ENCODE measurements at regions not wholly inside any gene's neighbourhood (a gene's known extent, or its start where the extent isn't known, plus 50 kb on each side); places are given as distances from the start of the nearest gene placed in this dataset.
"Not testable (repeated sequence)": the region's sequence is repeated elsewhere in the genome, so short reads cannot be mapped to it uniquely, and the experiment has no call there.

DNA sequence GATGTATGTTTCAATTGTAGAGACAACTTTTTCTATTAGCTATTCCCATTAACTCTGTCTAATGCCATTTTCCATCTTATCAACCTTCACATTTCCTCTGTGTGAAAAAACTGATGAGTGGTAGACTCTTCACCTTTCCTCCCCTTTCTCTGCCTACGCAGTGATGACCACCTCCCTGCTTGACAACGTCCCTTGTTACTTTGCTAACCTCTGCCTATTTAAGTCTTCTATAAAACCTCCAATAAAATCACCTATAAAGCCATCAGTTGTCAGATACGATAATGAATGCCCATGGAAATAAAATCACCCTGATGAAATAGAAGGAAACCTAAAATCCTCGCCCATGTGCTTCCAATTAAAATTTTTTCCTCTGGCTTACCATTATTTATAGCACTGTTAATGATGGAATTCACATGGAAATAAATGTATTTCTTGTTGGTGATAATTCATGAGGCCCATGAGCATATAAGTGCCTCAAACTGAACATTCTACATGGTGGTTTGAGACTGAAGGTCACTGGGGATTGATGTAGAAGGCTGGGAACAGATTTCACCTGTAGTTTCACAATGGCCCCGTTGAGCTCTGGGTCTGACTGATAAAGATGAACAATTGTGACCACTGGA lies 1454.0 kb upstream of the SEL1L start:
- no peak for DNase-seq (ENCODE audit: low read depth)

DNA sequence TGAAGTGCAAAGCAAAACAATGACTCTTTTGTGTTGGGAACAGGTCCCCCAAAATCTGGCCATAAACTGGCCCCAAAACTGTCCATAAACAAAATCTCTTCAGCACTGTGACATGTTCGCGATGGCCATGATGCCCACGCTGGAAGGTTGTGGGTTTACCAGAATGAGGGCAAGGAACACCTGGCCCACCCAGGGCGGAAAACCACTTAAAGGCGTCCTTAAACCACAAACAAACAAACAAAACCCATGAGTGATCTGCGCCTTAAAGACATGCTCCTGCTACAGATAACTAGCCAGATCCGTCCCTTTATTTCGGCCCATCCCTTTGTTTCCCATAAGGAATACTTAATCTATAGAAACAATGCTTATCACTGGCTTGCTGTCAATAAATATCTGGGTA lies 1460.9 kb upstream of the SEL1L start:
- DNase-seq (ENCODE audit: low read depth) = not testable (repeated sequence)

DNA sequence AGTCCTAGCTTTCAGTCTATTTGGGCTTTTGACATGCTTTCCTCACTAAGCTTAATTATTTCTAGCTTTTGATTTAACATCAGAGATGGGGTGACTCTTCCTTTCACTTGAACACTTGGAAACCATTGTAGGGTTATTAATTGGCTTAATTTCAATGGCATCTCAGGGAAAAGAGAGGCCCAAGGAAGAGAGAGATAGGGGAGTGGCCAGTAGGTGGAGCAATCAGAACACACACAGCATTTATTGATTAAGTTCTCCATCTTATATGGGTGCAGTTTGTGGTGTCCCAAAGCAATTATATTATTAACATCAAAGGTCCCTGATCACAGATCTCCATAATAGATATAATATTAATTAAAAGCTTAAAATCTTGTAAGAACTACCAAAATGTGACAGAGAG lies 1466.1 kb upstream of the SEL1L start:
- DNase-seq (ENCODE audit: low read depth) = no peak

DNA sequence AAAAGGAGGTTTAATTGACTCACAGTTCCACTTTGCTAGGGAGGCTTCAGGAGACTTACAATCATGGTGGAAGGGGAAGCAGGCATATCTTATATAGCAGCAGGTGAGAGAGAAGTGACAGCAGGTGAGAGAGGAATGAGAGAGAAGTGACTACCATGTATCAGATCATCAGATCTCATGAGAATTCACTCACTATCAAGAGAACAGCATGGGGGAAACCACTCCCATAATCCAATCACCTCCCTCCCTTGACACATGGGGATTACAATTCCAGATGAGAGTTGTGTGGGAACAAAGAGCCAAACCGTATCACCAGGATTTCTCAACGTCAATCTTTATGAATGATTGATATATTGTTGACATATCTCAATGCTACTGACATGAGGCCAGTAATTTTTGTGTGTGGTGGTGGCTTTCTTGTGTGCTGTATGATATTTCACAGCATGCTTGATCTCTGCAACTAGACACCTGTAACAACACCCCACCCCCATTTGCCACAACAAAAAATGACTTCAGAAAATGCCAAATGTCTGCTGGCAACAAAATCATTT lies 1470.9 kb upstream of the SEL1L start:
- no peak for DNase-seq (ENCODE audit: low read depth)

DNA sequence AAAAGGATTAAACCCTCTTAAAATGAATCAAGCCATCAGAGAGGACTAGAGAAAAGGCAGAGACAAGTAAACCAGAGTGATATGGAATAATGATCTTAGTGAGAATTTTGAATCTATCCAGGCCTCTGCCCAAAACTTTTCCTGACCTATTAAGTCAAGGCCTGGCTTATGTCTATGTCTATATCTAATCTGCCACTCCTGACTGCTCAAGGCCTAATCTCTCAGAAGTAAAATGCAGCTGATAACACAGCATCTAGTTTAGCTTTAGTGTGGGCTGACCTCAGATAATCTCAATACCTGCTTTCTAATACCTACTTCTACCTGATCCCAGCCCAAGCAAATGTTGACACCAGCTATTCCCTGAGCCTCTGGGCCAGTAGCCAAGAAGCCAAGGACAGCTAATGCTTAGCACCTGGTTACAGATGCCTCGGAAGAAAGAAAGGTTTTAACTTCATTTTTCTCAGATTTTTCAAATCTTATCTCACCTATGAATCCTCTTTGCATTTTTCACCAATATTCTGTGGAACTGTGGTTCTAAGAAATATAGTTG lies 1472.5 kb upstream of the SEL1L start:
- DNase-seq (ENCODE audit: low read depth) = no peak

DNA sequence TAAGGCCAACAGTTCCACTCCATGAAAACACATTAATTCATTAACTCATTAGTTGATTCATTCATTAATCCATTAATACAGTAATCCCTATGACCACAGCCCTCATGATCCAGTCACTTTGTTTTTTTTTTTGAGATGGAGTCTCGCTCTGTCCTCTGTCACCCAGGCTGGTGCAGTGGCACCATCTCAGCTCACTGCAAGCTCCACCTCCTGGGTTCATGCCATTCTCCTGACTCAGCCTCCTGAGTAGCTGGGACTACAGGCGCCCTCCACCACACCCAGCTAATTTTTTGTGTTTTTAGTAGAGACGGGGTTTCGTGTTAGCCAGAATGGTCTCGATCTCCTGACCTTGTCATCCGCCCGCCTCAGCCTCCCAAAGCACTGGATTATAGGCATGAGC lies 1473.4 kb upstream of the SEL1L start:
- not testable (repeated sequence) for DNase-seq (ENCODE audit: low read depth)

DNA sequence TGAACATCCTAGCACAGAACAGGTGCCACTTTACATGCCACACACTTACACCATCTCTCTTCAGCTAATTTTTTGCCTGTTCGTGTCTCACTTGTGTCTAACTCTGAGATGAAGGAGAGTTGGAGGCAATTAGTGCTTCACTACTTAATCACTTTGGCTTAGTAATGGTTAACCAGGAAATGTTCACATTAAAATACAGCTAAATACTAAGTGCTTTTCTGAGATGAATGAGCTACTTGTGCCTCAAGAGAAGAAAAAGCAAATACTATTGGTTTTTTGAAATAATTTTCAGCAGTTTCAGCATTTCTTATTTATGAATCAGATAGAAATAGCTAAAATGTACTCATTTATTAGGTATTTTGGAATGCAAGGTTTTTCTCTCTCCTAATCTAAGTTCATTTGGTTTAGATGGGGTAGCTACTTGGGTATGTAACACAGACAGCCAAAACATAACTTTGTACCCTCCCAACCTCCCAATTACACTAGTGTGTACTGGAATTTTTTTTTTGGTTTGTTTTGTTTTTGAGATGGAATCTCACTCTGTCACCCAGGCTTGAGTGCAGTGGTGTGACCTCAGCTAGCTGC lies 1474.1 kb upstream of the SEL1L start:
- DNase-seq (ENCODE audit: low read depth) = no peak

DNA sequence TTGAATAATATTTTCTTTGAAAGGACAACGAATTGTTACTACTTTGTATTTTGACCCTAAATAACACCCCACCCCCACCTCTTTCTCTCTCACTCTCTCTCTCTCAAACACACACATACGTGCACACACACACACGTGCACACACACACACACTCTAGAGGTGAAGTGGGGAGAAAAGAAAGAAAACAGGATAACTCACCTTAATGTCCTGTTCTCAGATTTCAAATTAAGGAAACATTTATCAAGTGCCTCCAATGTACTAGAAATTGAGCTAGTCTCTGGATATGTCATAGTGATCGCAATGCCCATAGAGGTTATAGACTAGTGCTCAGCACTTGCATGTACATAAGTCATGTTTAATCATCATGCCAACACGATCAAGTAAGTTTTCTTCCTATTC lies 1483.6 kb upstream of the SEL1L start:
- no peak for DNase-seq (ENCODE audit: low read depth)

DNA sequence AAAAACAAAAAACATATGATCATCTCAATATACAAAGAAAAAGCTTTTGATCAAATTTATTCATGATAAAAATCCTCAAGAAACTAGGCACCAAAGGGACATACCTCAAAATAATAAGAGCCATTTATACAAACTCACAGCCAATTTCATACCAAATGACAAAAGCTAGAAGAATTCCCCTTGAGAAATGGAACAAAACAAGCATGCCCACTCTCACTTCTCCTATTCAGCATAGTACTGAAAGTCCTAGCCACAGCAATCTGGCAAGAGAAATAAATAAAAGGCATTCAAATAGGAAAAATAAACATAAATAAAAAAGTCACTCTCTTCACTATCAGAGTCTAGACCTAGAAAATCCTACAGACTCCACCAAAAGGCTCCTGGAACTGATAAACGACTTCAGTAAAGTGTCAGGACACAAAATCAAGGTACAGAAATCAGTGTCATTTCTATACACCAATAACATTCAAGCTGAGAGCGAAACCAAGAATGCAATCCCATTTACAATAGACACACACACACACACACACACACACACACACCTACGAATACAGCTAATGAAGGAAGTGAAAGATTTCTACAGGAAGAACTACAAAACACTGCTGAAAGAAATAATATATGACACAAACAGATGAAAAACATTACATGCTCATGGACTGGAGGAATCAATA lies 1486.2 kb upstream of the SEL1L start:
- DNase-seq (ENCODE audit: low read depth) = no peak

DNA sequence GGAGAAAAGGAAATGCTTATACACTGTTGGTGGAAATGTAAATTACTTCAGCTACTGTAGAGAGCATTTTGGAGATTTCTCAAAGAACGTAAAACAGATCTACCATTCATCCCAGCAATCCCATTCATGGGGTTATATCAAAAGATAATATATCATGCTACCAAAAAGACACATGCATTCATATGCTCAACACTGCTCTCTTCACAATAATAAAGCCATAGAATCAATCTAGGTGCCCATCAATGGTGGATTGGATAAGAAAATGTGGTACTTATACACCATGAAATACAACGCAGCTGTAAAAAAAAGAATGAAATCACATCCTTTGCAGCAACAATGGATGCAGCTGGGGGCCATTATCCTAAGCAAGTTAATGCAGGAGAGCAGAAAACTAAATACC lies 1487.7 kb upstream of the SEL1L start:
- DNase-seq (ENCODE audit: low read depth) = no peak

DNA sequence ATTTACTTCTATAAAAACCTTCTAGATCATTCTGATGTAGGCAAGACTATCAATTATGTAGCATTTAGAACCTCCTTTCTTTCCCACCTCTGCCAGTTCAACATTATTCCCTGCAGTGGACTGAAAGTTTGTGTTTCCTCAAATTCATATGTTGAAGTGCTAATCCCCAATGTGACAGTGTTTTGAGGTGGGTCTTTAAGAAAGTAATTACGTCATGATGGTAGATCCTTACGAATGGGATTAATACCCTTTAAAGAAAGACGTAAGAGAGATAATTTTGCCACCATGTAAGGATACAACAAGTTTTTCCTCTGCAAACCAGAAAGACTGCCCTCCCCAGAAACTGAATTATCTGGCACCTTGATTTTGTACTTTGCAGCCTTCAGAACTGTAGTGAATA lies 1489.7 kb upstream of the SEL1L start:
- DNase-seq (ENCODE audit: low read depth) = no peak

DNA sequence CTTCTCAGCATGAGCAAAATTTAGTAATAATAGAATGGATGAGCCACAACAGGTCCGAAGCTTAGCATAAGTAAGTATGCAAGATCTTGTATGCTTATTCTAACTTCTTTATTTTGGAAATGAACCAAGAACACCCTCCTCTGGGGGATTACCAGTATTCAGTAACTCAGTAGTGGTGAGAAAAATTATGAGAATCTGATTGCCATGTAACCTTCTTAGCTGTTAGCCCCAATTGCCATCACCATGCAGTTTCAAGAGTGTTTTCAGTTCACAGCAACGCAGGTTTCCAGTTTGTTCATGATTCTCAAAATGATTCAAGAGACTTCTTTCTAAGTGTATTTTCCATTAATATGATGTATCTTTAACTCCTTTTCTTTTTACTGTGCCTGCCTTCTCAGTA lies 1507.6 kb upstream of the SEL1L start:
- DNase-seq (ENCODE audit: low read depth) = no peak

DNA sequence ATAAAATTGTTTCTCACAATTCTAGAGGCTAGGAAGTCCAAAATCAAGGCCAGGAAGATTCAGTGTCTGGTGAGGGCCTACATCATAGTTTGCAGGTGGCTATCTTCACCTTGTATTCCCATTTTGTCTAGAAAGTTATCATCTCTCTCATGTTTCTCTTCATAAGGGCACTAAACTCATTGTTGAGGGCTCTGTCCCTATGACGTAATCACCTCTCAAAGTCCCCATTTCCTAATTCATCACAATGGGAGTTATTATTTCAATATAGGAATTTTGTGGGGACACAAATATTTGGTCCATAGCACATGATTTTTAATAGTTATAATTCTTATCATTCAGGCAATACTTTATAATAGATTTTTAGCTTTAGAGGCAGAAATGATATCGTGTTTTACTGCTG lies 1509.2 kb upstream of the SEL1L start:
- DNase-seq (ENCODE audit: low read depth) = no peak

DNA sequence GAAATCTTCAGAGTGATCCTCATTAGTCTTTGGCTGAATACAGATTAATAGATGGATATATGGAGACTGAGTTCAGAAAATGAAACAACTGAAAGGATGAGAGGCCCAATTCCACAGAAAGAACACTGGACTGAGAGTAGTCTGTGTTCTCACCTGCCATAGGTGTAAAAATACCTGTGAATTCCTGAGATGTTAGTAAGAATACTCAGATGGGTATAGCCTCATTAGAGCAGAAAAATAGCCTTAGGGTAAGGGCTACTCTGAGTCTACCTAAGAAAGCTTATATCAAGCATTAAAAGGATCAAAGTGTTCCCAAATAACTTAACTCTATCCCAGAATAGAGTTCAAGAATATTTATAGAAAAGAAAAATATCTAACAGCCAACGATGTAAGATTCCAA lies 1510.3 kb upstream of the SEL1L start:
- DNase-seq (ENCODE audit: low read depth) = no peak

DNA sequence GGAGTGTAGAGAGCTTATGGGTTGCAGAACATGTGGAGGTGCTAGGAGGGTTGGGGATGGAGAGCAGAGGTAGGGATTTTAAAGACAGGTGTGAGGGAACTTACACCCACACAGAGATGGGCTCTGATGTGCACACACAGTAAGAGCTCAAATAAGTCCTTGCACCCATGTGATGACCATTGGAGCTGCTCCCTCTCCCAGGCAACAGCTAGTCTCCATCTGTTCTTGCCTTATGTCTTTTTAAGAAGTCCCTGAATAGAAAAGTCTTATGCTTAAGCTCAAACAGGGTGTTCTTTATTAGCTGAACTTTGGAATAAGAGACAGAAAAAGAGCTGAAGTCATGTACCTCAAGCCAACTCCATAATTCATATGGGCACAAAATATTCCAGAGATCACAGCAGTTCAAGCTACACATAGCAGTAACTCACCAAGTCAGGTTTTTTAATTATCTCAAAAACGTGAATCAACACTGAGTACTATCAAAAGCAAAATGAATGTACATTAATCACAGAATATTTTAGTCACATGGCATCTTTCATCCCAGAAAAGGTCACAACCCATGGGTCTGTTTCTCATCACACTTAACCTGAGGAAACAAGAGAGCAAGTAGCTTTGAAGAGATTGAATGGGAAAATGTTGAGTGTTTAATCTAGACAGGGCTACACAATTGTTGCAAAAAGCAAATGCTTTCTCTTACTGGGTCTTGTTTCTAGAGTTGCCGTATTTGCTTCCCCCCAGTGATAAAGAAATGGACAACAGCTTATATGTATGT lies 1513.6 kb upstream of the SEL1L start:
- no peak for DNase-seq (ENCODE audit: low read depth)

DNA sequence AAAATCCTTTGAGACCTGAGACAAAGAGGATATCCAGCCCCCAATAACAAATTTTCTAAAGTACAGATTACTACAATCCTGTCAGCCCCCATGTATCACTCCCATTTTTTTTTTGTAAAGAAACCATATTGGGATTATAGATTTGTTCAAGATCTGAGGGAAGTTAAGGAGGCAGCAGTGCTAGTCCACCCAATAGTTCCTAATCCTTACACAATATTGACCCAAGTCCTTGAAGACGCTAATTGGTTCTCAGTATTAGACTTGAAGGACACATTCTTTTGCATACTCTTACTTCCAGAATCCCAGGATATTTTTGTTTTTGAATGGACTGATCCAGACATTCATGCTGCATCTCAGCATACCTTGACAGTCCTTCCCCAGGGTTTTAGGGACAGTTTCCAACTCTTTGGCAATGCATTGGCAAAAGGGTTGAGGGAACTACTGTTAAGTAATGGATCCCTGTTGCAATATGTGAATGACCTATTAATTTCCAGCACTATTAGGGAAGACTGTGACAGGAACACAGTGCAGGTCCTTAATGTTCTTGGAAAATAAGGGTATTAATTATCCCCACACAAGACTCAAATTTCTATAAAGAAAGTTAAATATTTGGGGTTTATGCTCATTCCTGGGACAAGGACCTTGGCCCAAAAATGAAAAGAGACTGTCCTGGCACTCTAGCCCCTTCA lies 1519.5 kb upstream of the SEL1L start:
- DNase-seq (ENCODE audit: low read depth) = no peak

DNA sequence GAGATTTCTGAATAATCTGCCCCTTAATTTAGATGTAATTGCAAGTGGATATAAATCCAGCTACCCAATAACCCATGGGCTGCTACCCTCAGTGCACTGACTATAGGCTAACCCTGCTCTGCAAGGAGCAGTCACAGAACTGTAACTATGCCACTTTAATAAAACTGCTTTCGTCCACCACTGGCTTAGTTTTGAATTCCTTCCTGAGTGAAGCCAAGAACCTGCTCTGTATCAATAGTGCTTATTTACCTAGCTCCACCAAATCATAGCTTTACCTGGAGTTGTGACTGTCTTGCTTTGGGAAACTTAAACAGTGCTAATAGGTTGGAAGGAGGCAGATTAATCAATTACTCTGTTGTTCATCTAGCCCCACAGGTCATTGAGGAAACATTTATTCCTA lies 1524.4 kb upstream of the SEL1L start:
- DNase-seq (ENCODE audit: low read depth) = no peak

DNA sequence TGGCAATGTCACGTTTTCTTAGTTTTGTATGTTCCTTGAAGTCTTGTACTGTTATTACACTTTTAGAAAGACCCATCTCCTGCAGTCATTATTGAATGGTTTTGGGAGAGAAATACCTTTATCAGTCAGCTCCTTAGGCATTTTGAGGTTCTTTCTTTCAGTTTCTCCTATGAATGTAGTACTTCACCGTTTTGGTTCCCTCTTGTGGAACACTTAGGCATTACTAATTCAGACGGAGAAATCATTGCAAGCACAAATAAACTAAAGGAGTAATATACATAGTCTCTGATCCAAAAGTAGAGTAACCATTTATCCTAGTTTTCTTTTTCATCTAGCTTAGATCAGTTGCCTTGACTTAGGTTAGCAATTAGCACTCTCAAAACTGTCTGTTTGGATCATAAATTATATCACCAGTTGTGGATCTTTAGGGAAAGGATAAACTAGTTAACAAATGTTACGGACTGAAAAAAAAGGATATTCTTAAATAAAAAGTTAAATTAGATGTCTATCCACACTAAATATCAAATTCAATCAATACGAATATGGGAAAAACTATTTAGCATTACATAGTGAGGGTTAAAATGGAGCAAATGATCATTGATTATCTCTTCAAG lies 1538.3 kb upstream of the SEL1L start:
- DNase-seq (ENCODE audit: low read depth) = no peak

DNA sequence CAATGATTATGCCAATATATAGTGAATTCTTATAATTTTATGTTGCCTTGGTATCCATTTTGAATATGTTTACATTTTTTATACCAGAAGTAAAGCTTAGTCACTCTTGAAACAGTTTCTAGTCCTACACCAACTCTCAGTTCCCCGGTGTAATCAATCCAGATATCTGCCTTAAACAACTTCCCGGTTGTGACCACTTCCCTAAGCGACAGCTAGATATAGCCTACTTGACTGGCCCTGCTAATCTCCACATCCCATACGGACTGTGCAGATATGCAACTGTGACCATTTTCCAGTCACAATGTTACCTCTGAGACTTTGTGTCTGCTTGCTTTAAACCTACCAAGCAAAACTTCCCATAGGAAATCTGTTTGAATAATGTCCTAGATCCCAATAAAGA lies 1551.5 kb upstream of the SEL1L start:
- DNase-seq (ENCODE audit: low read depth) = no peak

DNA sequence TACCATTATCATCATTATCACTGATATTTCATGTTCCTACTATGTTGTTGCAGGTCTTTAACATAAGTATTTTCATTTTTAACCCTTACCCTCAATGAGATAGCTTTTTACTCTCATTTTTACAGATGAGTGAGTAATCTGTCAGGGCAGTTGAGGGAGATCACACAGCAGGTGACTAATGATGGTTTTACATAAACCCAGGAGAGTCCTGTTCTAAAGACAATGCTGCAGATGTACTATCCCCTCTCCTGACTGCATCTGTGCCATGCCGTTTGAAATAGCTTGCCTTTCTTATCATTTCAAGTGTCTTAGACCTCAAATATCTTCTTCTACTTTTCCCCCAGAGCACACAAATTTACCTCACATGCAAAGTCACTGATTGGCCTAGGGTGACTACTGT lies 1552.1 kb upstream of the SEL1L start:
- DNase-seq (ENCODE audit: low read depth) = no peak

All from T follicular helper cell (primary cell).